ENCODE measurements at regions not wholly inside any gene's neighbourhood (a gene's known extent, or its start where the extent isn't known, plus 50 kb on each side); places are given as distances from the start of the nearest gene placed in this dataset.

GRCh38 chr6:167565884-167566599, 241.2 kb downstream of the TTLL2 start:
- Histone ChIP-seq H3K4me3 (replicated peaks in 1 of 3; ENCODE audit: insufficient read depth in 1 of 3, low read depth in 2 of 3, low read length in 3 of 3) (no peak overlapping the region), H3K27me3 (ENCODE audit: control insufficient read depth in 1 of 2, insufficient read depth in 2 of 2, low read length in 2 of 2) (peaks cover 7% of the 10 kb centered on the region in 2 experiments; a peak in 3 of 5 replicates), H3K9ac (ENCODE audit: insufficient read depth, low read depth, low read length) (no peak overlapping the region), H3K4me2 (ENCODE audit: low read depth, low read length) (no peak overlapping the region), H3K79me2 (ENCODE audit: insufficient read depth, low read length) (no peaks in the 10 kb centered on the region), H3K9me3 (ENCODE audit: low read length) (no peaks in the 10 kb centered on the region), H3K36me3 (replicated peaks in 1 of 2; ENCODE audit: control insufficient read depth in 1 of 2, insufficient read depth in 2 of 2, low read length in 2 of 2) (no peaks in the 10 kb centered on the region), H3K27ac (ENCODE audit: extremely low read length, insufficient read depth, low read length) (no peak overlapping the region), H2AFZ (ENCODE audit: low read length) (no peak overlapping the region), H4K20me1 (ENCODE audit: insufficient read depth, low read length) (no peaks in the 10 kb centered on the region), H3K4me1 (ENCODE audit: insufficient read depth, low read length) (peaks cover 37% of the 10 kb centered on the region)
- intact Hi-C loops (cut with micrococcal nuclease; ENCODE audit: unreplicated experiment) (no loop called here), in situ Hi-C loops (cut with HindIII; ENCODE audit: extremely low pct_ligation_motif_present, low pct_unique_long_range_greater_than_20kb) (loop anchor here (5.0 kb wide), 1 partner anchor 101 kb away; no protein-coding TSS in a partner anchor)
- 69% methylated on average over 13 of the region's 18 CpGs for WGBS (ENCODE audit: low lambda C conversion rate)
- peak; percentile 56 for ATAC-seq
- CTCF ChIA-PET (ENCODE audit: low intra/inter-chr PET ratio, low total read pairs): no interaction called here
- DNase-seq (ENCODE audit: low spot score): peak; percentile 27
- no peak for FAIRE-seq
- POLR2A ChIA-PET: no interaction called here
- no TSS peak for BruUV-seq (replicated peaks)
- TF ChIP-seq POGZ (CRISPR knock-in tag; IDR thresholded peaks at IDR 0.05) (no peak; the same call in 1 of the 2 replicates), PHF21A (CRISPR knock-in tag; IDR thresholded peaks at IDR 0.05) (no peak), KLF13 (CRISPR knock-in tag; IDR thresholded peaks at IDR 0.05) (no peak), GABPB1 (CRISPR knock-in tag; IDR thresholded peaks at IDR 0.05) (0 out of 2 replicates have a peak, but pooled peaks have one; percentile 38), ZSCAN20 (CRISPR knock-in tag; IDR thresholded peaks at IDR 0.05; ENCODE audit: borderline replicate concordance) (no peak), KLF16 (CRISPR knock-in tag; IDR thresholded peaks at IDR 0.05) (0 out of 4 replicates have a peak, but pooled peaks of 1 of the 2 experiments have one; percentile 18), ZNF335 (CRISPR knock-in tag; IDR thresholded peaks at IDR 0.05) (no peak), GATAD2A (CRISPR knock-in tag; IDR thresholded peaks at IDR 0.05) (peak; percentile 32), ZNF570 (CRISPR knock-in tag; IDR thresholded peaks at IDR 0.05; ENCODE audit: borderline replicate concordance) (no peak), AKAP8 (CRISPR knock-in tag; IDR thresholded peaks at IDR 0.05) (no peak), GABPA (IDR thresholded peaks at IDR 0.05; ENCODE audit: low read depth, low read length) (0 out of 2 replicates have a peak, but pooled peaks have one; percentile 13), GABPA (CRISPR knock-in tag; IDR thresholded peaks at IDR 0.05; ENCODE audit: low read depth) (peak; percentile 60), SOX6 (IDR thresholded peaks at IDR 0.05) (no peak), SOX6 (CRISPR knock-in tag; IDR thresholded peaks at IDR 0.05) (0 out of 2 replicates have a peak, but pooled peaks have one; percentile 19), ZNF292 (CRISPR knock-in tag; IDR thresholded peaks at IDR 0.05; ENCODE audit: borderline replicate concordance, low read depth) (no peak), MED1 (CRISPR knock-in tag; IDR thresholded peaks at IDR 0.05) (peak; percentile 28; the same call in 1 of the 2 replicates), HMG20A (CRISPR knock-in tag; IDR thresholded peaks at IDR 0.05; ENCODE audit: borderline replicate concordance) (no peak), ZBTB7A (CRISPR knock-in tag; IDR thresholded peaks at IDR 0.05) (no peak), KAT8 (CRISPR knock-in tag; IDR thresholded peaks at IDR 0.05) (no peak), ZNF550 (CRISPR knock-in tag; IDR thresholded peaks at IDR 0.05; ENCODE audit: borderline replicate concordance) (no peak), PAWR (CRISPR knock-in tag; IDR thresholded peaks at IDR 0.05; ENCODE audit: borderline replicate concordance) (no peak), ELF1 (CRISPR knock-in tag; IDR thresholded peaks at IDR 0.05) (0 out of 2 replicates have a peak, but pooled peaks have one; percentile 25)
- TF ChIP-seq, protein P1, sequence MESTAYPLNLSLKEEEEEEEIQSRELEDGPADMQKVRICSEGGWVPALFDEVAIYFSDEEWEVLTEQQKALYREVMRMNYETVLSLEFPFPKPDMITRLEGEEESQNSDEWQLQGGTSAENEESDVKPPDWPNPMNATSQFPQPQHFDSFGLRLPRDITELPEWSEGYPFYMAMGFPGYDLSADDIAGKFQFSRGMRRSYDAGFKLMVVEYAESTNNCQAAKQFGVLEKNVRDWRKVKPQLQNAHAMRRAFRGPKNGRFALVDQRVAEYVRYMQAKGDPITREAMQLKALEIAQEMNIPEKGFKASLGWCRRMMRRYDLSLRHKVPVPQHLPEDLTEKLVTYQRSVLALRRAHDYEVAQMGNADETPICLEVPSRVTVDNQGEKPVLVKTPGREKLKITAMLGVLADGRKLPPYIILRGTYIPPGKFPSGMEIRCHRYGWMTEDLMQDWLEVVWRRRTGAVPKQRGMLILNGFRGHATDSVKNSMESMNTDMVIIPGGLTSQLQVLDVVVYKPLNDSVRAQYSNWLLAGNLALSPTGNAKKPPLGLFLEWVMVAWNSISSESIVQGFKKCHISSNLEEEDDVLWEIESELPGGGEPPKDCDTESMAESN (CRISPR knock-in tag; conservative IDR thresholded peaks at IDR 0.05): no peak
- TF ChIP-seq, protein P2, sequence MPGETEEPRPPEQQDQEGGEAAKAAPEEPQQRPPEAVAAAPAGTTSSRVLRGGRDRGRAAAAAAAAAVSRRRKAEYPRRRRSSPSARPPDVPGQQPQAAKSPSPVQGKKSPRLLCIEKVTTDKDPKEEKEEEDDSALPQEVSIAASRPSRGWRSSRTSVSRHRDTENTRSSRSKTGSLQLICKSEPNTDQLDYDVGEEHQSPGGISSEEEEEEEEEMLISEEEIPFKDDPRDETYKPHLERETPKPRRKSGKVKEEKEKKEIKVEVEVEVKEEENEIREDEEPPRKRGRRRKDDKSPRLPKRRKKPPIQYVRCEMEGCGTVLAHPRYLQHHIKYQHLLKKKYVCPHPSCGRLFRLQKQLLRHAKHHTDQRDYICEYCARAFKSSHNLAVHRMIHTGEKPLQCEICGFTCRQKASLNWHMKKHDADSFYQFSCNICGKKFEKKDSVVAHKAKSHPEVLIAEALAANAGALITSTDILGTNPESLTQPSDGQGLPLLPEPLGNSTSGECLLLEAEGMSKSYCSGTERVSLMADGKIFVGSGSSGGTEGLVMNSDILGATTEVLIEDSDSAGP (CRISPR knock-in tag; IDR thresholded peaks at IDR 0.05; ENCODE audit: borderline replicate concordance): 0 out of 2 replicates have a peak, but pooled peaks have one; percentile 40
